ENCODE measurements at regions not wholly inside any gene's neighbourhood (a gene's known extent, or its start where the extent isn't known, plus 50 kb on each side); places are given as distances from the start of the nearest gene placed in this dataset.

- no peak for DNase-seq (ENCODE audit: low read depth in 3 of 3)
Observed at GRCh38 chr13:72368031-72368430, 359.4 kb downstream of the MZT1 start.

GRCh38 chr13:72346716-72347115 lies 380.7 kb downstream of the MZT1 start:
- DNase-seq (ENCODE audit: low read depth in 3 of 3), result no peak

DNA sequence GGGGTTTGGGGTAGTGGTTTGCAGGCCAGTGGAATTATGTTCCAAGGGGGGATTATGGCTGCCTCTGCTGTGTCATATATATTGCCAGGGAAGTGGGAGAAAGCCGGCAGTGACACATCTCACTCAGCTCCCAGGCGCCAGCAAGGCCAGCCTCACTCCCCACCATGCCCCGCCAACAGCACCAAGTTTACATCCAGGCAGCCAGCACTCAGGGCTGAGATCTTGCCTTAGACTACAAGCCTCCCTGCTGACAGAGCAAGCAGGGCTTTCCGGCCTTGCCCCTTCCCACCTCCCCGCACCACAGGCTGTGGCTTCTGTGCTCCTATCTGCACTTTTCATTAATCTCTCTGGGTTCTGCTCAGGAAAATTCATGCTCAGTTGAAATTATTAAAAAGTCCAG lies 385.1 kb downstream of the MZT1 start:
- DNase-seq (ENCODE audit: low read depth in 3 of 3), result no peak

- DNase-seq (ENCODE audit: low read depth in 3 of 3), result no peak
Observed at GRCh38 chr13:72341904-72342303, 385.5 kb downstream of the MZT1 start.

GRCh38 chr13:72317346-72318109 lies 409.9 kb downstream of the MZT1 start:
- no peak for DNase-seq (ENCODE audit: low read depth in 3 of 3)

- DNase-seq (ENCODE audit: low read depth in 3 of 3), result no peak
Observed at GRCh38 chr13:72316716-72317115, 410.7 kb downstream of the MZT1 start.

GRCh38 chr13:72315312-72315711 lies 412.1 kb downstream of the MZT1 start:
- DNase-seq (ENCODE audit: low read depth in 3 of 3), result no peak

- DNase-seq (ENCODE audit: low read depth in 3 of 3), result no peak
Observed at GRCh38 chr13:72314210-72314609, 413.2 kb downstream of the MZT1 start.

GRCh38 chr13:72313546-72313945 lies 413.9 kb downstream of the MZT1 start:
- DNase-seq (ENCODE audit: low read depth in 3 of 3), result no peak

- no peak for DNase-seq (ENCODE audit: low read depth in 3 of 3)
Observed at GRCh38 chr13:72303941-72304746, 423.3 kb downstream of the MZT1 start.

GRCh38 chr13:72296246-72296645 lies 429.2 kb upstream of the DACH1 start:
- no peak for DNase-seq (ENCODE audit: low read depth in 3 of 3)

- DNase-seq (ENCODE audit: low read depth in 3 of 3), result no peak
Observed at GRCh38 chr13:72295153-72295552, 428.1 kb upstream of the DACH1 start.

DNA sequence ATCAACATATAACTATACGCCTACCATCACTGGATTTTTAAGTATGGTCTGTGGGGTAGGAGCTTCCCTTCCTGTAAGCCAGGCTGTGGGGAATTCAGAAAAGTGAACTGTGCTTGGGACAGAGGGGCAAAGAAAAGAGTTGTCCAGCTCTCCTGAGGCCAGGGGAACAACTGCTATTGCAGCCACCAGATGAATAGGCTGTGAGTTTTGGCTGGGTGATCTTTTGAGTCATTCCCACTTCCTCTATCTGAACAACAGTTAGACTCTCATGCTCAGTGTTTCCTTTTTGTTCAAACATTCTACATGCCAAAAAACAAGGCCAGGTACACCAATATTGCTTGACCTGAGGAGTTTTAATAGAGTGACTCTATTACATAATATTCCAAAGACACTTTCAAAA lies 426.2 kb upstream of the DACH1 start:
- no peak for DNase-seq (ENCODE audit: low read depth in 3 of 3)

- no peak for DNase-seq (ENCODE audit: low read depth in 3 of 3)
Observed at GRCh38 chr13:72290962-72291681, 424.1 kb upstream of the DACH1 start.

GRCh38 chr13:72286421-72286820 lies 419.4 kb upstream of the DACH1 start:
- no peak for DNase-seq (ENCODE audit: low read depth in 3 of 3)

GRCh38 chr13:72284791-72285190 lies 417.8 kb upstream of the DACH1 start:
- no peak for DNase-seq (ENCODE audit: low read depth in 3 of 3)

DNA sequence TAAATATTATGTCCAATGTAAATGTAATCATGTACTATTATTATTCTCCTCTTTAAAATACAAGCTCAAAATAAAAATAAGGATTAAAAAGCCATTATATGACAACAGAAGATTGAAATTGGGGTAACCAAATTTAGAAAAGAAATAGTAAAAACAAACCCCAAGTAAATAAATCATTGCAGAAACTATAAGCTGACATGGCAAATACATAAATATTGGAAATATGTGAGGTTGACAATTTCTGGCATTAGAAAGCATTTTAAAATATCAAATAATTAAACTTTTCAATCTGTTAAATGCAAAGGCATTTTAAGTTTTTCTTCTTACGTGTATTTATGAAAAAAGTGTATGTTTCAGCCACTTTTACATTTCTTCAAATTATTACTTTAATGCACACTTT lies 394.7 kb upstream of the DACH1 start:
- DNase-seq (ENCODE audit: low read depth in 3 of 3), result no peak

DNA sequence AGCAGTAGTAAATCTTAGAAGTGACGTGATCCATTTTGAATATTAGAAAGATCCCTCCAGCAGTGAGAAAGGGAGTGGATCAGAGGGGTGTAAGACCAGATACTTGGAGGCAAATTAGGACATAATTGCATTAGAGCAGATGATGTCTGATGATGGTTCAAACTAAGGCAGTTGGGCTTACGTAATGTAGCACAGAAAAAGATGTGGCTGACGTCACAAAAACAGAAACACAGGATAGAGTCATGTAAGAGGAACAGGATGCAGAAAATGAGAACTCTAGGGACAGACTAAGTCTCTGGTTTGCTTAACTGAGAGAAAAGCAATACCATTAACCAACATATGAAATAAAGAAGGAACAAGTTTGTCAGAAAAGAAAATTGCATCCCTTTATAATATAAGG lies 392.5 kb upstream of the DACH1 start:
- DNase-seq (ENCODE audit: low read depth in 3 of 3), result no peak

DNA sequence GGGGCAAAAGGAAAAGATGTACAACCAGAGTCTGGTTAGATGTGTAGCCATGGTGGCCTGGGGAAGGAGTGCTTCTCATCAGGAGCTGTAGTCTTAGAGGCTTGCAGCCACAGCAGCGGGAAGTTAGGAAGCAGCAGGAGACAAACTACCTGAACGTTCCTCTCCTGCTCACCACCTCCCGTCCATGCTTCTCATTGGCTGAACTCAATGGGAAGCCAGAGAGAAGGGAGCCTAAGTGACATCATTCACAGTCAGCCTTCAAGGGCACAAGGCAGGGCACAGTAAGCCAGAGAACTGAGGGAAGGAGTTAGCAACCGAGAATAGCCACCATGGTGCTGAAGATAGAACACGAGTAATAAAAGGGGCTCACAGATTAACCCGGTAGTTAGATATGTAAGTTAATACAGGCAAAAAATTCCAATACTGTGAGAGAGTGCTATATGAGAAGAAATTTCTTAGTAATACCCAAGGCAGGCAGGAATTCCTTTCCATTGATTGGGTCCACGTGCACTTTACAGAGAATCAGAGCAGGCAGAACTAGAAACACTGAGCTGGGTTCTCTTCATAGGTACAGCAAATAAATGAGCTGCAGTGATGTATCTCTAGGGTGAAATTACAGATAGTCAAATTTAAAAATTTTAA lies 391.5 kb upstream of the DACH1 start:
- no peak for DNase-seq (ENCODE audit: low read depth in 3 of 3)

- no peak for DNase-seq (ENCODE audit: low read depth in 3 of 3)
Observed at GRCh38 chr13:72255908-72256307, 388.9 kb upstream of the DACH1 start.

DNA sequence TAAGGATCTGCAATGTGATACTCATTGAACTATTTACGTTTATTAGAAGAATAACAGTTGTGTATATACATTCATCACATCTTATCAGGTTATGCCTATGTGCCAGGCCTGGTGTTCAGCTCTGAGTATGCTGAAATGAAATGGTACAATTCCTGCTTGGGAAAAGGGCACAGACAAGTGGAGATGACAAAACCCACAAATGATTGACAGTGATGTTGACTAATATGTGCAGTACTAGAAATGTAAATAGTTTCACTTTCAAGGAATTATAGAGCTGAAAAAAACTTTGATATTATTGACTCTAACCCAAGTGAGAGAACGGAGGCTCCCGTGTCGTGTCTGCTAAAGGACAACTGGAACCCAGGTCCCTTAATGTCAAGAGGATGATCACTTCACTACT lies 386.8 kb upstream of the DACH1 start:
- DNase-seq (ENCODE audit: low read depth in 3 of 3), result no peak

- no peak for DNase-seq (ENCODE audit: low read depth in 3 of 3)
Observed at GRCh38 chr13:72246396-72246795, 379.4 kb upstream of the DACH1 start.

Measured in stimulated activated CD4-positive, alpha-beta T cell treated with anti-CD3 and anti-CD28 coated beads, TNF-alpha, amount 100 ng/mL, for 4 hours (primary cell).